Ascending aorta (tissue), 2 donors: ENCODE measurements at regions not wholly inside any gene's neighbourhood (a gene's known extent, or its start where the extent isn't known, plus 50 kb on each side); places are given as distances from the start of the nearest gene placed in this dataset.
"Not testable (repeated sequence)": the region's sequence is repeated elsewhere in the genome, so short reads cannot be mapped to it uniquely, and the experiment has no call there.

Experiments
- DNase-seq, 2 donors: peaks; one replicate each; pipeline ENCODE4 v3.0.0-alpha.2; 2019; ENCODE audit warnings: low spot score in 2 of 2
- H3K27ac ChIP-seq, 2 donors: fragments of 200-600 bp; sonication (generic); one replicate each; pipeline ENCODE4 v1.5.1; 2016 to 2017; ENCODE audit warnings: mild to moderate bottlenecking in 1 of 2
- H3K27me3 ChIP-seq: fragments of 200-600 bp; sonication (generic); one replicate; pipeline ENCODE4 v1.5.1; 2017
- H3K36me3 ChIP-seq, 2 donors: fragments of 200-600 bp; sonication (generic); one replicate each; pipeline ENCODE4 v1.5.1; 2016
- H3K4me1 ChIP-seq, 2 donors: fragments of 200-600 bp; sonication (generic); one replicate each; pipeline ENCODE4 v1.5.1; 2016 to 2017; ENCODE audit warnings: mild to moderate bottlenecking in 1 of 2
- H3K4me3 ChIP-seq, 2 donors: fragments of 200-600 bp; sonication (generic); one replicate each; pipeline ENCODE4 v1.5.1; 2016 to 2017; ENCODE audit warnings: mild to moderate bottlenecking in 1 of 2
- H3K9me3 ChIP-seq, 2 donors: fragments of 200-600 bp; sonication (generic); one replicate each; pipeline ENCODE4 v1.5.1; 2016
- intact Hi-C: fragments of 100-400 bp; cut with DNase I; formaldehyde crosslinking; loops from one replicate; pipeline ENCODE4 v1.15.1; 2023
- TF ChIP-seq, protein P1 (sequence below), 3 experiments: fragments of 200-600 bp in 2 of 3; fragments of 450-650 bp in 1 of 3; sonication (generic) in 2 of 3; IDR thresholded peaks; one replicate each; pipeline ENCODE4 v1.5.1; 2016 to 2019; ENCODE audit warnings: antibody characterized with exemption in 3 of 3, mild to moderate bottlenecking in 1 of 3, moderate library complexity in 1 of 3

GRCh38 chr10:33015761-33016547 lies 57.9 kb upstream of the ITGB1 start:
- Histone ChIP-seq H3K4me3 (no peak overlapping the region), H3K36me3 (no peaks in the 10 kb centered on the region), H3K27me3 (no peaks in the 10 kb centered on the region), H3K4me1 (no peaks in the 10 kb centered on the region), H3K9me3 (no peaks in the 10 kb centered on the region), H3K27ac (no peak overlapping the region)
- intact Hi-C loops = no loop called here
- DNase-seq = no peak
- TF ChIP-seq, protein P1, sequence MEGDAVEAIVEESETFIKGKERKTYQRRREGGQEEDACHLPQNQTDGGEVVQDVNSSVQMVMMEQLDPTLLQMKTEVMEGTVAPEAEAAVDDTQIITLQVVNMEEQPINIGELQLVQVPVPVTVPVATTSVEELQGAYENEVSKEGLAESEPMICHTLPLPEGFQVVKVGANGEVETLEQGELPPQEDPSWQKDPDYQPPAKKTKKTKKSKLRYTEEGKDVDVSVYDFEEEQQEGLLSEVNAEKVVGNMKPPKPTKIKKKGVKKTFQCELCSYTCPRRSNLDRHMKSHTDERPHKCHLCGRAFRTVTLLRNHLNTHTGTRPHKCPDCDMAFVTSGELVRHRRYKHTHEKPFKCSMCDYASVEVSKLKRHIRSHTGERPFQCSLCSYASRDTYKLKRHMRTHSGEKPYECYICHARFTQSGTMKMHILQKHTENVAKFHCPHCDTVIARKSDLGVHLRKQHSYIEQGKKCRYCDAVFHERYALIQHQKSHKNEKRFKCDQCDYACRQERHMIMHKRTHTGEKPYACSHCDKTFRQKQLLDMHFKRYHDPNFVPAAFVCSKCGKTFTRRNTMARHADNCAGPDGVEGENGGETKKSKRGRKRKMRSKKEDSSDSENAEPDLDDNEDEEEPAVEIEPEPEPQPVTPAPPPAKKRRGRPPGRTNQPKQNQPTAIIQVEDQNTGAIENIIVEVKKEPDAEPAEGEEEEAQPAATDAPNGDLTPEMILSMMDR (IDR thresholded peaks at IDR 0.05) = no peak

DNA sequence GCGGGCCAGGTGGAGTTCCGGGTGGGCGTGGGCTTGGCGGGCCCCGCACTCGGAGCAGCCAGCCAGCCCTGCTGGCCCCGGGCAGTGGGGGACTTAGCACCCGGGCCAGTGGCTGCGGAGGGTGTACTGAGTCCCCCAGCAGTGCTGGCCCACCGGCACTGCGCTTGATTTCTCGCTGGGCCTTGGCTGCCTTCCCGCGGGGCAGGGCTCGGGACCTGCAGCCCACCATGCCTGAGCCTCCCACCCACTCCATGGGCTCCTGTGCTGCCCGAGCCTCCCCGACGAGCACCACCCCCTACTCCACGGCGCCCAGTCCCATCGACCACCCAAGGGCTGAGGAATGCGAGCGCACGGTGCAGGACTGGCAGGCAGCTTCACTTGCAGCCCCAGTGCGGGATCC lies 55.3 kb upstream of the ITGB1 start:
- H3K27me3 ChIP-seq, H3K27ac ChIP-seq, intact Hi-C loops, H3K4me1 ChIP-seq, H3K36me3 ChIP-seq, H3K9me3 ChIP-seq, H3K4me3 ChIP-seq, DNase-seq: not testable (repeated sequence)

- no peaks in the 10 kb centered on the region for H3K36me3 ChIP-seq
- H3K27me3 ChIP-seq = no peaks in the 10 kb centered on the region
- no peak overlapping the region for H3K4me3 ChIP-seq
- no peak for DNase-seq
- intact Hi-C loops = no loop called here
- TF ChIP-seq, protein P1 (IDR thresholded peaks at IDR 0.05) = no peak
- H3K27ac ChIP-seq = no peak overlapping the region
- no peaks in the 10 kb centered on the region for H3K9me3 ChIP-seq
- H3K4me1 ChIP-seq = no peaks in the 10 kb centered on the region
These were observed 54.3 kb upstream of the ITGB1 start for GRCh38 chr10:33012306-33012705.

DNA sequence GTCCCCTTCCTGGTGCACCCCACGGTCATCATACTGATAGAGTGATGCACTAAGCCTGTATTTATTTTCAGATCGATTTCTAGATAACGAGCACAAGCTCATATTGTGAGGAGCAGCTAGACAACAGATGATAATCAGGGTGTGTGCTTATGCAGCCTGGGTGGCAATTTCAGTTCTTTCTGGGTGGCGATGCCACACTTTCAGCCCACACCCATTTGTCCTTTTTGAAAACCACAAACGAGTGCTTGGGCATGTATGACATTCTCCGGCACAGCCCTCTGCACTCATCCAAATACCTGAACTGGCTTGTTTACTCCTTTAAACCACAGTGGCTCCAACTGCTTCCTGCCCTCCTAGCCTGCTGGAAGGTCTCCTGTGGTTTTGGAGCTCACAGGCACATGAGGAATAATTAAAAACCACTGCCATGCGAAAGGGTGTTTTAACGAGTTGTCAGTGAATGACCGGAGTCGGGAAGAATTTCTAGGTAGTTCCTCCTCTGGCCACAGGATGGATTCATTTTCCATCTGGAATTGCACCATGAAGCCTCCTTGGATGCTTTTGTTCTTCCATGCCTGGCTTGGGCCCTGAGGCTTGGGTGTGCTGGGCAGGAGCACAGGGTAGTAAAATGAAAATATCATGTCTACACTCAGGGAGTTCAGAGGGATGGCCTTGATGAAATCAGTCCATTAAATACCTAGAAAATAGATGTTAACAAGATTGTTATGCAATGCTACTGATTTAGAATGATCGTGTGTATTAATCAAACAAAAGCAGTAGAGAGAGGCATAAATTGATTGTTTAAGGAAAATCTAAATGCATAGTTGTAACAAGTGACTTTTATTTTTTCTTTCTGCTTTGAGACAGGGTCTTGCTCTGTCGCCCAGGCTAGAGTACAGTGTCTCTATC lies 52.4 kb upstream of the ITGB1 start:
- no peaks in the 10 kb centered on the region for H3K9me3 ChIP-seq
- no peaks in the 10 kb centered on the region for H3K27me3 ChIP-seq
- H3K36me3 ChIP-seq = no peaks in the 10 kb centered on the region
- intact Hi-C loops = no loop called here
- no peak overlapping the region for H3K27ac ChIP-seq
- TF ChIP-seq, protein P1 (IDR thresholded peaks at IDR 0.05) = no peak
- peaks cover 0 to 3% of the 10 kb centered on the region in 2 donors for H3K4me1 ChIP-seq
- no peak for DNase-seq
- H3K4me3 ChIP-seq = no peak overlapping the region

DNA sequence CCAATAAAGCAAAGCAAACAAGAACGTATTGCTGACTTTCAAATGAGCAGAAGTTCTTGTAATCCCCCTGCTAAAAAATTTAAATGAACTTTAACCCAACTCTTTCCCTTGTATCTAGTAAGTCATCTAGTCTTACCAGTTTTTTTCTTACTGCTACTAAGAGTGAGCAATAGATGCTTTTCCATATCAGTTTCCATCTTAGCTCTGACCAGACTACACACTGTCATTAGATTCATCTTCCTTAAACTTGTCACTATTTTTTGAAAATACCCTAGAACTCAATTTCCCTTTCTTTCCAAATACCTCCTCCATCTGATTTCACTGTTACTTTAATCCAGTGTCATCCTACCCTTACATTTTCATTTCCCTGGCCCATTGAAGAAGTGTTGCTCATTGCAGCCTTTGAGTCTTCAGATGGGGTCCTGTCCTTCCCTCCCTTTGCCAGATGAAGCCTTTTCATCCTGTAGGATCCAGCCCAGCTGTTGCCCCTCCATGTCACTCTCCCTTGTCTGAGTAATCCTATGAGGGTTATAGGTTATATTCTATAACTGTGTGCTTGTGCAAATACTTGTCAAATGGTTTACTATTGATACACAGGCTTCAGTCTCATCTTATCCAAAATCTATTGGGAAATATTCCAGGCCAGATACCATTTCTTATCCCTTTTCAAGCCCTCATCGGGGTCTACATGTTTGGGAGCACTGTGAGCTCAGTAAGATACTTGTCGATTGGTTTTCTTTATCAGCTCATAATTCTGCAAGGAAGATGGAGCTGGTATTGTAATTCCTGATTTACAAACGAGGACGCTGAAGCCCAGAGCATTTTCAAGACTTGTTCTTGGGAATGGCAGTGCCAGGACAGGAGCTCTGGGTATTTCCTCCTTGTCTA lies 51.5 kb upstream of the ITGB1 start:
- intact Hi-C loops = loop anchor here (5.0 to 10.0 kb wide), 2 partner anchors 67 to 565 kb away; partner anchors contain the start of gene CCDC7
- Histone ChIP-seq H3K27ac (no peak overlapping the region), H3K9me3 (no peaks in the 10 kb centered on the region), H3K4me1 (peaks cover 3 to 8% of the 10 kb centered on the region in 2 donors), H3K4me3 (no peak overlapping the region), H3K36me3 (no peaks in the 10 kb centered on the region), H3K27me3 (no peaks in the 10 kb centered on the region)
- TF ChIP-seq, protein P1 (IDR thresholded peaks at IDR 0.05) = no peak
- no peak for DNase-seq
